HS-5 (cell line): ENCODE measurements at regions not wholly inside any gene's neighbourhood (a gene's known extent, or its start where the extent isn't known, plus 50 kb on each side); places are given as distances from the start of the nearest gene placed in this dataset.

ENCODE experiments used
- DNase-seq: peaks from one replicate; pipeline ENCODE4 v3.0.0-alpha.2; 2012; ENCODE audit warnings: low read depth

DNA sequence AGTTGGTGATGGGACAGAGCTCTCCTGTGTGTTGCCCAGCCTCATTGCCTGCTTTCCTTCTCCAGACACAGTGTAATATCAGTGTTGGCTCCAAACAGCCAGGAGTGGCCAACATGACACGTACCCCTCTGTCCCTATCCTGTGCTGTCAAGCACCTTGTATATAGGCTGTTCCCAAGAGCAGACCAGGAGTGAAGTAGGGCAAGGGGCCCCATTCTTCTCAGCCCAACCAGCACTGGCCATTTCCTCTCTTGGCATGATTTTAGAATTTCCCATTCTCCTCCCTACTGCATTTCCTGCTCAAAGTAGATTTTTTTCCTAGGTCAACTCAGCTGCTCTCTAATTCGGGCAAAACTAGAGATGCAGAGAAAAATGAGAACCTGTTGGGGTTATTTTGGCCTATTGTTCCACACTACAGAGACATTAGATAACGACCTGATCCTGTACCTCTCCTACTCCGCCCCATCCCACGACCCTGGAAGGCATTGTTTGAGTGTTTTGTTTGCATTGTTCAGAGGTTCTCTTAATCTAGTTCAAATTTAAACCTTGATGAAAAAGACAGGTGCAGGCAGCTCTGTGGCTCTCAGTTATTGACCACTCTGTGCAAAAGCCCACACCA is 95.6 kb downstream of the RASSF10 start:
- no peak for DNase-seq

DNA sequence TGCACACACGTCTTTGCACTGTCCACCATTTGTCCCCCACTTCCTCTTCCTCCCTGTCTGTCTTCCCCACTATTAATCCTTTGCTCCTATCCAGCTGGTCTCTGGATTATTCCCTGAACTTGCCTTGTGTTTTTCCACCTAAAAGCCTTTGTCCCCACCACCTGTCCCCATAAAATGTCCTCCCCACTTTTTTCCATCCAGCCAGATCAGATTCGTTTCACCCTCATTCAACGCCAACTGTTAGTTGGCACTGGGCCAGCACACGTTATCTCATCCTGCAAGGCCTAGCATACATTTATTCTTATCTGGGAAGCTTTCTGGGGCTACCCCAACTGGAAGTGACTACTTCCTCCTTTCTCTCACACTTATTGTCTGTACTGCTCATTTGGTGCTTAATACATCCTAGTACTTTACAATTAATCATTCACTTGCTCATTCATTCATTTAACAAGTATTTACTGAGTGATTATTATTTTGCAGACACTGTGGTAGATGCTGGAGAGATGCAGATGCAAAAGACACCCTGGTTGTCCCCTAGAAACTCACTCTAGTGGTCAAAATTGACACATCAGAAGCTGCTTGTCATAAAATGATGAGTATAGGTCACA is 96.2 kb downstream of the RASSF10 start:
- DNase-seq = no peak

DNA sequence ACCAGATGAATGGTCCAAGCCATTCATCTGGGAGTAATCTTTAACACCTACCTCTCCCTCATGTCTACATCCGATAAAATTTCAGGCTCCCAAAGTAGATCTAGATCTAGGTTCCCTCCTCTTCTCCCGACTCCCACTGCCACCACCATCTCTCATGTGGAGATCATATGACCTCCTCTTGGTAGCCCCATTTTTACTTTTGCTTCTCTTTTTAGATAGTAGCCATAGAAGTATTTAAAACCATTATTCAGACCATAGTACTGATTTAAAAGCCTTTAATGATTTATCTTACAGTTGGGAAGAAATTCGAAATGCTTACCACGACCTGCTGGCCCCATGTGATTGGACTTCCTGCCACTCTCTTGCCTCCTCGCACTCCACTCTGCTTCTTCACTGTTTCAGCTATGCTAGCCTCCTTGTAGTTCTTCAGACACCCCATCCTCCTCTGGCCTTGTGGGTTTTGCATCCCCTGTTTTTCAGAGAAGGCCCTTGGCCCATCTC is 98.5 kb downstream of the RASSF10 start:
- no peak for DNase-seq

GRCh38 chr11:13108416-13108815 is 99.3 kb downstream of the RASSF10 start:
- DNase-seq = no peak

DNA sequence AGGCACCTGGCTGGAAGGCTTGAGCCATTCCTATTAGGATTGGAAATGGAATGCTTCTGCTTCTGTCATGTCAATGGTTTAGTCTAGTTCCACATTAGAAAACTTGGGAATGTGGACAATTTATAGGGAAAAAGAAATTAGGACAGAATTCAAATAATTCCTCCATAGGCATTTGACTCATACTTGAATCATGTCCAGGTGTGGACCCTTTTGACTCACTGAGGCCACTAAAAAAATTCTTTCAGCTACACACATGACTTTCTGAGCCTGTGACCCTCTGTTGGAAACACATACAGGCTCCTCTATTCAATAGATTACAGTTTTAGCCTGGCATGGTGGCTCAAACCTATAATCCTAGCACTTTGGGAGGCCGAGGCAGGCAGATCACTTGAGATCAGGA is 100.5 kb downstream of the RASSF10 start:
- no peak for DNase-seq

DNA sequence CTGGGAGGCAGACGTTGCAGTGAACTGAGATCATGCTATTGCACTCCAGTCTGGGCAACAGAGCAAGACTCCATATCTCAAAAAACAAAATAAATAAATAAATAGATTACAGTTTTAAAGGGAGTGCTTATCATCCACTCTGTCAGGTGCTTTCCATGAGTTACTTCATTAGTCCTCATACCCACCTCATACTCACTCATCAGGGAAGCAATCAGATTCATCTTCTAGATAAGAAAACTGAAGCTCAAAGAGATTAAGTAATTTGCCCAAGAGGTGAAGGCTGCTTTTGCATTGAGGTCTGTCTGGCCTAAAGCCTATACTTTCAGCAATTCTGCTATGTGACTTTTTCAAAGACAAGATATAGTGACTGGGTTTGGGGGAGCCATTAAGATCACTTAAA is 101.0 kb downstream of the RASSF10 start:
- no peak for DNase-seq

GRCh38 chr11:13110929-13111812 is 102.1 kb downstream of the RASSF10 start:
- no peak for DNase-seq

- no peak for DNase-seq
These were observed 102.7 kb downstream of the RASSF10 start for GRCh38 chr11:13111813-13112130.

DNA sequence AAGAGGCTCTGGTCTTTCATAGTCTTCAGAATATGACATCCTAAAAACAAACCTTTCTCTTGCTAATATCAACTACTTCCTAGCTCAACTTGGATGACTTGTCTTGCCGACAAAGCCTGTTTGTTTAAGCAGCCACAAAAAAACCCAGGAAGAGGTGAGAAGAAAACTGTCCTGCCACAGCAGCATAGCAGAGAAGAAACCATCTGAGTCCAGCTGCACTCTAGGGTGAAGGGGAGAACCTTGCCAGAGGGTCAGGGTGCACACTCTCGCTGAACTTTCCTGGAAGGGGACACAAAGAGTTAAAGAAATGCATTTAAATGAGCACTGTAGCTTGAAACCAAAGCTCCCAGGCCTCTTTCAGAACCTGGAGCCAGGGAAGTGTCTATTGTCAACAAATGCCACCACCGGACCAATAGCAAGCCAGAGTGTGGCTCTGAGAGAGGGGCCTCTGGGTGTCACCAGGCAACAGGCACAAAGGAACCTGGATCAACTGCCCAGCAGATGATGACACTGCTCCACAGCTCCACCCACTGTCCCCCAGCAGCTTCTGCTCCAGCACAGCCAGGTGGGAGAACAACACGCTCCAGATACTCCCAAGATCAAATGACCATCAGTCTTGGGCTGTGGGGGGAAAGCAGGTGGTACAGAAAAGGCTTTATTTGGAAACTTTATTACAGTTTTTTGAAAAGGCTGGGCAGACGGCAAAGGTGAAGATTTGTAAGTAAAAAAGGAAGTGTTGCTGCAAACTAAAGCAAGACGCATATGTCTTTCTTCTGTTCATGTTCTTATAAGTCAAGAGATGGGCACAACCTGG is 105.7 kb downstream of the RASSF10 start:
- DNase-seq = no peak

GRCh38 chr11:13115380-13115675 is 106.2 kb downstream of the RASSF10 start:
- no peak for DNase-seq

DNA sequence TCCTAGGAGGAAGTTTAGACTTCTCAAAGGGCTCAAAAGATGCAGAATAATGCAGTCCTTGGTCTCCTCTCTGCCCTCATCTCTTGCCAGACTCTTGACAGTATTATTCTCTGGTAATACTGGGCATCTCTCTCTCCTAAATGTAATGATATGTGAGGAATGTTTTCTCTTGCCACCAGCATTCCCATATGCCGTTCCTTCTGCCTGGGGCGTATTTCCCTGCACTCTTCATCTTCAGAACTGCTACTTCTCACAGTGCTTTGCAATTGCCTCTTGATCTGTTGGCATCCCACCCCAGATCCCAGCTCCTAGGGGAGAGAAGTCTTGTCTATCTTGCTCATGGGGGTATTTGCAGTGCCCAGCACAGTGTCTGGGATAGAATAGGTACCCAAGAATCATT is 107.4 kb downstream of the RASSF10 start:
- DNase-seq = no peak

GRCh38 chr11:13117344-13117743 is 108.2 kb downstream of the RASSF10 start:
- DNase-seq = no peak

DNA sequence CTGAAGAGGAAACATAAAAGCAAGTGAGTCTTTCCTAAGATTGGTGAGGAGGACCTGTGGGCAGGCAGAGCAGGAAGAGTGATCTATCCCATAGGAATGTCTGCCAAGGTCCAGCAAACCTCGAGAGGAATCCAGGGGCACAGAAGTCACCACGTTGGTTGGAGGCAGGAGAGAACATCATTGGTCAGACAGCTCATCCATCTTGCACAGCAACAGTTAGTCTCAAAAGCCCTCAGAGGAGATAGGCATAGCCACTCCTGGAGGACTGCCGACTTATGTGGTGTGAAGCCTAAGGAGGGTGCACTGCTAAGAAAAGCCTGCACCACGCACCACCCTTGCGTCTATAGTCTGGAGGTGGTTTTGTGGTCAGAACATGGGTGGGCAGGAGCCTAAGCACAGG is 109.1 kb downstream of the RASSF10 start:
- DNase-seq = peak; percentile 99

GRCh38 chr11:13118650-13119049 is 109.5 kb downstream of the RASSF10 start:
- no peak for DNase-seq

GRCh38 chr11:13119361-13119760 is 110.2 kb downstream of the RASSF10 start:
- peak; percentile 25 for DNase-seq

DNA sequence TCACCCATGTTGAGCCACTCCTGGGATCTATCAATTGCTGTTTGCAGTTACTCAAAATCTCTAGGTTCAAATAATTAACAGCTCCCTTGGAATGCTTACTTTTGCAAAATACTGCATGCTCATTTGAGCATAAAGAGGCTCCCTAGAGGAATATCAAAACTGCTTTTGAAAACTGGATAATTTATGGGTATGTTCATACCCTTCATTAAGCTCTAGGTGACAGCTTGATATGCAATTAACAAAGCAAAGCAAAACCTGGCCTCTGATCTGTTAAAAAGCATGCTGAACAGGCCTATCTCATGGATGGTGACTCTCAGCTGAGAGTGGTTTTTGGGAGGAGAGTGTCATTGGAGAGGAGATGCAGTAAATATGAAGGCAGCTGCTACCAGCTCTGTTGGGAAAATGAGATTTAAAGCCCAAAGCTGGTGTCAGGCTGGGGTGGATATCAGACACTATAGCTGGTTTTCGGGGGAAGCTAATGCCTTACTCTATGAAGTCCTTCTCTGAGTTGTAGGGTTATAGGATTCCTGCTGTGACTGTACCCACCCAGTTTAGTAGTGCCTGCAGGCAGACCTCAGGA is 110.9 kb downstream of the RASSF10 start:
- DNase-seq = no peak

GRCh38 chr11:13120691-13121090 is 111.6 kb downstream of the RASSF10 start:
- peak; percentile 85 for DNase-seq

GRCh38 chr11:13126430-13126829 is 117.3 kb downstream of the RASSF10 start:
- DNase-seq = peak; percentile 96

- no peak for DNase-seq
These were observed 118.0 kb downstream of the RASSF10 start for GRCh38 chr11:13127161-13127560.

GRCh38 chr11:13128354-13128753 is 119.2 kb downstream of the RASSF10 start:
- no peak for DNase-seq

GRCh38 chr11:13134066-13134465 is 125.0 kb downstream of the RASSF10 start:
- DNase-seq = no peak

- no peak for DNase-seq
These were observed 125.8 kb downstream of the RASSF10 start for GRCh38 chr11:13134886-13135285.
